ENCODE measurements at regions not wholly inside any gene's neighbourhood (a gene's known extent, or its start where the extent isn't known, plus 50 kb on each side); places are given as distances from the start of the nearest gene placed in this dataset.

DNA sequence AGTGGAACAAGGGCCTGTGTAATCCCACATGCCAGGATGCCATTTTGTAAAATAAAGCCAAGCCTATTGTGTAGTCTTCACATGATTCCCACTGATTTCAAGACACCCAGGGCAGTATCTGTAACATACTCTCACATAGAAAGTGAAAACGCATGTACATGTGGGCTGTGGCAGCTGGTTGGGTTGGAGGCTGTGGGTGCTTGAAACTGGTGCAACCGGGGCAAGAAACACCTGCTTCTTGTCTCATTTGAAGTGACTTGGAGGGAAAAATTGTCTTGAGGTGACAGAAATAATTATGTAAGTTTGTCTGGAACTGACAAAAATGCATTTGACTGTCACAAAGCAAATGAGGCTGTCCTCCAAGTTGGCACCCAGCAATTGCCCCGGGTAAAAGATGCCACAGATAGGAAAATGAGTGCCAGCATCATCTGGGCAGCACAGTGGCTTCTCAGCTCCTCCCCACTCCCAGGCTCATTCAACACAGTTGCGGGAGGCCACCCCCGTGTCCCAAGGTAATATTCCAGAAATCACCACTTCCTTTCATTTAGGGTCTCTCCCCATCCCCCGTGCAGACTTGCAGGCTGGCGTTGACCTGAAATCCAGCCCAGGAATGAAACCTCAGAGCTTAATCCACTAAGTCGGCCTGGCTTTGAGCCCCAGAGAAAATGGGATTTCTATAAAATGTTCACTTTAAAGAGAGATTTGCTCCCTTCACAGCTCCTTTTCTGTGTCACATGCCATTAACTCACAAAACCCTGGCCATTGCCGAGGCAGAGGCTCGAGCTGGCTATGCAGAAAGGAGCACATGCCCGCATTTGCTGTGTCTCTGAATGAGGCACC, 293.9 kb upstream of the PARD3B start:
- DNase-seq (ENCODE audit: extremely low read depth, low read depth), result no peak
- TF ChIP-seq, protein P1, sequence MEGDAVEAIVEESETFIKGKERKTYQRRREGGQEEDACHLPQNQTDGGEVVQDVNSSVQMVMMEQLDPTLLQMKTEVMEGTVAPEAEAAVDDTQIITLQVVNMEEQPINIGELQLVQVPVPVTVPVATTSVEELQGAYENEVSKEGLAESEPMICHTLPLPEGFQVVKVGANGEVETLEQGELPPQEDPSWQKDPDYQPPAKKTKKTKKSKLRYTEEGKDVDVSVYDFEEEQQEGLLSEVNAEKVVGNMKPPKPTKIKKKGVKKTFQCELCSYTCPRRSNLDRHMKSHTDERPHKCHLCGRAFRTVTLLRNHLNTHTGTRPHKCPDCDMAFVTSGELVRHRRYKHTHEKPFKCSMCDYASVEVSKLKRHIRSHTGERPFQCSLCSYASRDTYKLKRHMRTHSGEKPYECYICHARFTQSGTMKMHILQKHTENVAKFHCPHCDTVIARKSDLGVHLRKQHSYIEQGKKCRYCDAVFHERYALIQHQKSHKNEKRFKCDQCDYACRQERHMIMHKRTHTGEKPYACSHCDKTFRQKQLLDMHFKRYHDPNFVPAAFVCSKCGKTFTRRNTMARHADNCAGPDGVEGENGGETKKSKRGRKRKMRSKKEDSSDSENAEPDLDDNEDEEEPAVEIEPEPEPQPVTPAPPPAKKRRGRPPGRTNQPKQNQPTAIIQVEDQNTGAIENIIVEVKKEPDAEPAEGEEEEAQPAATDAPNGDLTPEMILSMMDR (IDR thresholded peaks at IDR 0.05; ENCODE audit: low read depth, low read length, missing control alignments), result no peak
- no peak overlapping the region for H3K4me3 ChIP-seq (replicated peaks; ENCODE audit: low read depth, low read length)

DNA sequence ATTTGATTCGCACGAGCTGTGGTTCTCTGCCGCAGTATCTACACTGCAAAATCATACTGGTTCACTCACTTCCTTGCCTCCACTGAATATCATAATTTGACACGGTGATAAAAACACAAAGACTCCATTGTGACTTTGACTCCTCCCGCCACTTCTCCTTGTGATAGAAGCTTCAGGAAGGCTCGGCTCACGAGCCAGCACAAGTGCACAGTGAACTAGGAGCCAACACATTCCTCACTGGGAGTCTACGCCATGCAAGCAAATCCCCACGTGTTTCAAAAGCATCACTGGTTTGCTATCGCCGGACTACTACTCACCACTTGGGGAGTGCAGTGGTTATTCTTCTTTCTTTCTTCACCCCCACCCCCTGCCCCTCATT, 293.3 kb upstream of the PARD3B start:
- TF ChIP-seq, protein P1 (IDR thresholded peaks at IDR 0.05; ENCODE audit: low read depth, low read length, missing control alignments), result no peak
- DNase-seq (ENCODE audit: extremely low read depth, low read depth), result no peak
- H3K4me3 ChIP-seq (replicated peaks; ENCODE audit: low read depth, low read length), result no peak overlapping the region

DNA sequence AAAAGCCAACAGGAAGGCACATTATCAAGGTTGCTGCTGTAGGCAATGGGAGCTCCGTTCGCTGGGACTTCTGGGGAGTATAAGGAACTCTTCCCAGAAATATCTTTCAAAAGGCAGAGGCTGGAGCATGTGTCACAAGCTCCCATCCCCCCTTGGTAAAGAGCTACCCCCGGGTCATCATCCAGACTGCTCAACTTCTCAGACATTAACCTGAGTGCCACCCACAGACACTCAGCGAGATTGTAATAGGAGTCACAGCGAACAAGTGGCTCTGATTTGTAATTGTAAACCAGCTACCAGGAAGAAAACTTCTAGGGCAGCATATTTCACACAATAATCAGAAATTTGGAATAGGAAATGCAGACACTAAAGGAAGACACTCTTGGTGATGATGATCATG, 290.2 kb upstream of the PARD3B start:
- TF ChIP-seq, protein P1 (IDR thresholded peaks at IDR 0.05; ENCODE audit: low read depth, low read length, missing control alignments), result no peak
- DNase-seq (ENCODE audit: extremely low read depth, low read depth), result no peak
- no peak overlapping the region for H3K4me3 ChIP-seq (replicated peaks; ENCODE audit: low read depth, low read length)

DNA sequence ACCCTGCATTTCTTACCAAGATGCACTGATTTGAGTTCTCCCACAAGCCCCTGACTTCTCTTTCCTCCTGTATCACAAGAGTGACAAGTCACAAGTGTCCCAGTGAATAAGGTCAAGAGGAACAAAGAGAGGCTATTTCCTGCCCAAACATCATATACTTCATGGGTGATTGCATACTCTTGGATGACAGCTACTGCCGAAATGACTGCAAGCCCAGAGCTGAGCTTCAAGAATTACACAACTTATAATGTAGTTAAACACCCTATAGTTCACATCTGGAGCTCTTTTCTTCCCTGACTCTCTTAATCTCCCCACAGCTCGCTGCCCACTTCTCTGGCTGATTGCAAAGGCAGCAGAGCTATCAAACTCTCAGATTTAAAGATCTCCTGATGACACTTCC, 289.7 kb upstream of the PARD3B start:
- TF ChIP-seq, protein P1 (IDR thresholded peaks at IDR 0.05; ENCODE audit: low read depth, low read length, missing control alignments), result no peak
- DNase-seq (ENCODE audit: extremely low read depth, low read depth), result no peak
- H3K4me3 ChIP-seq (replicated peaks; ENCODE audit: low read depth, low read length), result no peak overlapping the region

DNA sequence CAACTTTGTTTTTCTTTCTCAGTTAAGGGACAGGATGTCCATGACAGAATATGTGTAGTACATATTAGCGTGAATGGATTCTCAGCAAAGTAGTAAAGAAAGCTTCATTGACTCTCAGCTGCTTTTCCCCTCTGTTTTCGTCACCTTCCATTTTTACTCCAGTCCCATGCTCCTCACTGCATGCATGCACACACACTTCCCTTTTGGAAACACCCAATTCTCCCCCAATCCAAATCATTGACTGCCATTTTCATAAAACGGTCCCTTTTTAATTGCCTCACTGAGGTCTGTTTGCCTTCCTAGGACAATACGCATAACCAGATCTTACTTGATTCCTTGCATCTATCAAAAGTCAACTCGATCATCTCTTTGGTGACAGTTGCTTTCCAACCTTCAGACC, 287.5 kb upstream of the PARD3B start:
- no peak for DNase-seq (ENCODE audit: extremely low read depth, low read depth)
- TF ChIP-seq, protein P1 (IDR thresholded peaks at IDR 0.05; ENCODE audit: low read depth, low read length, missing control alignments), result no peak
- H3K4me3 ChIP-seq (replicated peaks; ENCODE audit: low read depth, low read length), result no peak overlapping the region

DNA sequence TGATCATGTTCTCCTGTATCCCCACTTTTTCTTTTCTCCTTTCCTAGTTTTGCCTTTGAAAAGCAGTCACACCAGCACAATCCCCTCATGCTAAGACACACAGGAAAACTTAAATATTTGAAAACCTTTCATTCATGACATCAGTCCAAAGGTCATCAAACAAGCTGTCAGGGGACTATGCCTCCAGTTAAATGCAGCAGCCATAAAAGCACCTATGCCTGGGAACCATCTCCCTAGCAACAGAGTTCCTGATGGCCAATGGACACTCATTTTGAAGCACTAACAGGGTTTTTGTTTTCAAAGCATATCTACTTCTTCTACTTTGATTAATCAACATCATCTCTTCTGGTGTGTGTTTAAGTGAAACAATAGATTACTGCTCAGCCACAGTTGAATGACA, 286.4 kb upstream of the PARD3B start:
- DNase-seq (ENCODE audit: extremely low read depth, low read depth), result no peak

More for the DNA sequence above, 286.4 kb upstream of the PARD3B start:
- TF ChIP-seq, protein P1 (IDR thresholded peaks at IDR 0.05; ENCODE audit: low read depth, low read length, missing control alignments), result no peak
- no peak overlapping the region for H3K4me3 ChIP-seq (replicated peaks; ENCODE audit: low read depth, low read length)

Data from HFF-Myc (cell line).